ENCODE measurements at regions not wholly inside any gene's neighbourhood (a gene's known extent, or its start where the extent isn't known, plus 50 kb on each side); places are given as distances from the start of the nearest gene placed in this dataset.

DNA sequence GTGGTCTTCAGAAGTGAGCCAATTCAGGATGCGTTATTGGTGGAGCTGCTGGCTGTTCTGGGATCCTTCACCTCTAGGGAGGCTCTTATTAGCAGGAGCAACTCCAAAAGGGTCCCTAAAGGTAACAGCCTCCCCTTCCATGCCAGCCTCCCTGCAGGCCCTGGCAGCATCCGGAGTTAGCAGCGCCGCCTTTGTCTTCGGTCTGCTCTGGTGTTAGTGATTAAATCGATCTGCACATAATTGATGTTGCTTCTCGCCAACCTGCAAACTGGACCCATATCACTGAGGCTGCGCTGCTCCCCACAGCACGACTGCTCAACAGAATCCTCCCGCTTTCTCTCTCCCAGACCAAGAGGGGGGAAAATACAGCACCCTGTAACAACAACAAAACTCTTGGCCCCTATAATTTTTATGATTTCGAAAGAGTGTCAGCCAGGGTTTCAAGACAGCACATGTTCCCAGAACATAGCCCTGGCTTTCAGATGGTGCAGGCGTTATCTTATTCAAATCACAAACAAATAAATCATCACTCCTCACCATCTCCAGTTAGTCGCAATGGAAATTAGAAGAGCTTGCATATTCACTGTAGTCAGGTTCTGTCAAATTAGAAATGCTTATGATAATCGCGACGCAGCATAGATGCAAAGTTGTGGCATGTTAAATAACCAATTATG lies 76.0 kb downstream of the IRX3 start:
- TF ChIP-seq CTCF (IDR thresholded peaks at IDR 0.05) (no peak), EZH2phosphoT487 (IDR thresholded peaks at IDR 0.05; ENCODE audit: borderline replicate concordance, low read depth) (no peak), JUND (IDR thresholded peaks at IDR 0.05) (no peak), FOXJ3 (CRISPR knock-in tag; IDR thresholded peaks at IDR 0.05) (no peak), RFX5 (IDR thresholded peaks at IDR 0.05; ENCODE audit: low read length) (no peak), POLR2AphosphoS5 (IDR thresholded peaks at IDR 0.05; ENCODE audit: low read depth, low read length) (no peak), YY1 (IDR thresholded peaks at IDR 0.05; ENCODE audit: low read depth) (no peak), NFIC (IDR thresholded peaks at IDR 0.05; ENCODE audit: borderline replicate concordance) (no peak)
